Adrenal gland (tissue), 9 donors: ENCODE measurements at regions not wholly inside any gene's neighbourhood (a gene's known extent, or its start where the extent isn't known, plus 50 kb on each side); places are given as distances from the start of the nearest gene placed in this dataset.
A peak's percentile ranks its signal among the peaks of the same experiment; 100 is the strongest.

ENCODE experiments used
- DNase-seq, 7 donors: peaks; one replicate each; pipeline ENCODE4 v3.0.0-alpha.2; 2019 to 2020
- H3K27ac ChIP-seq, 5 donors: fragments of 200-600 bp; sonication (generic) in 4 of 5; 1 replicate in 3 of 5; 2 replicates in 2 of 5; pipeline versions ENCODE4 v1.5.1 to v1.8.0; 2016 to 2020; ENCODE audit warnings: mild to moderate bottlenecking in 1 of 5
- H3K27me3 ChIP-seq: fragments of 200-600 bp; 2 replicates; pipeline ENCODE4 v1.8.0; 2021
- H3K36me3 ChIP-seq, 2 donors: fragments of 200-600 bp; replicated peaks in 1 of 2; 1 replicate in 1 of 2; 2 replicates in 1 of 2; pipeline versions ENCODE4 v1.5.1 to v1.8.0; 2018 to 2022
- H3K4me1 ChIP-seq, 2 donors: fragments of 200-600 bp; replicated peaks in 1 of 2; 1 replicate in 1 of 2; 2 replicates in 1 of 2; pipeline versions ENCODE4 v1.5.1 to v1.8.0; 2018 to 2021
- H3K4me3 ChIP-seq, 4 donors: fragments of 200-600 bp; sonication (generic) in 3 of 4; one replicate each; pipeline ENCODE4 v1.5.1; 2016 to 2018
- H3K9me3 ChIP-seq, 3 donors: fragments of 200-600 bp; sonication (generic) in 1 of 3; replicated peaks in 1 of 3; 1 replicate in 2 of 3; 2 replicates in 1 of 3; pipeline versions ENCODE4 v1.5.1 to v1.8.0; 2016 to 2021
- CTCF ChIP-seq, 6 experiments: fragments of 450-650 bp in 4 of 6; fragments of 200-600 bp in 2 of 6; sonication (generic) in 1 of 6; IDR thresholded peaks; 1 replicate in 5 of 6; 2 replicates in 1 of 6; pipeline versions ENCODE4 v1.5.1 to v1.8.0; 2016 to 2021; ENCODE audit warnings: antibody characterized with exemption in 6 of 6, mild to moderate bottlenecking in 2 of 6, moderate library complexity in 1 of 6
- POLR2A ChIP-seq, 2 donors: fragments of 450-650 bp; IDR thresholded peaks; one replicate each; pipeline ENCODE4 v1.6.1; 2017; ENCODE audit warnings: antibody characterized with exemption in 2 of 2, mild to moderate bottlenecking in 2 of 2, moderate library complexity in 1 of 2
- WGBS, 4 donors: extraction: QIAGEN DNeasy Blood & Tissue Kit in 2 of 4; methylation state at CpG; one replicate each; pipeline versions ENCODE4 v1.1.5 to v1.1.7; 2013 to 2017; 5-methylcytosine and 5-hydroxymethylcytosine counted together
- intact Hi-C, 2 donors: fragments of 100-400 bp; cut with DNase I; formaldehyde crosslinking; loops; one replicate each; pipeline versions ENCODE4 v1.14.1 to v1.15.0; 2022 to 2023
- donor health status: healthy with polysubstance abuse.
- donor health status: Bipolar disorder and iron deficiency.
- donor health status: DM: yes; HTN: yes; CAD: no.
- donor health status: DM: no; HTN: no; CAD: no.
- donor health status: DM: no; HTN: no; CAD: no.

DNA sequence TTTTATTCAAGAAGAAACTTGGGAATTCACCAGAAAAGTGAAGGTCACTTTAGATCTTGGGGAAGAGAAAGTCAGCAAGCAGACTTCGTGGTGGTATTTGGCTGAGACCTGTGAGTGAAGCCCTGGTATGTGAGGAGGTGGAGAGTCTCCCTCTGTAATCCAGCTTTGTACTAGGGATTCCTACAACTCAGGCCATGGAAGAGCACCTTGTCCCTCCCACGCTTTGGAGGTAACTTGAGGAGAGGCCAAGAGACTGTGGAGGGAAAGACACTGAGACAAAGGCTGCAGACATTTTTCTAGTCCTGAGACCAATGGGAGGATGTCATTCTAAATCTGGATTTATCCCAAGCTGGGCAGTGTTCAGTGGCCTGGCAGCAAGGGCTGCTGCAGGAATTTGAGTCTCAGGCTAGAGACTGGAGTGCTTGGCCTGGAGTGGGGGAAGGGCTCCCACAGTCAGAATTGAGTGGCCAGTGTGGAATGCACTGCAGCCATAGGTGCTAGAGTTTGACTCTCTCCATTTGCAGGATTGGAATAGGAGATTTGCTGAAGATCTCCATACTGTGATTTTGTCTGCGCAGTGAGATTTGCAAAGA lies 219.0 kb downstream of the ACTR3 start:
- H3K4me3 ChIP-seq = no peak overlapping the region
- H3K27me3 ChIP-seq = no peaks in the 10 kb centered on the region
- DNase-seq = peak in 2 of 7 donors; percentile 4 to 21
- H3K36me3 ChIP-seq = no peaks in the 10 kb centered on the region
- 63 to 70% (median 66%) methylated on average over 3 of the region's 3 CpGs for WGBS, 4 donors
- peaks cover 0 to 12% (median 0%) of the 10 kb centered on the region in 3 donors for H3K9me3 ChIP-seq
- intact Hi-C loops = no loop called here
- no peaks in the 10 kb centered on the region for H3K4me1 ChIP-seq
- TF ChIP-seq POLR2A (IDR thresholded peaks at IDR 0.05) (no peak), CTCF (IDR thresholded peaks at IDR 0.05) (no peak)
- H3K27ac ChIP-seq = no peak overlapping the region

GRCh38 chr2:114111329-114111728 lies 221.4 kb downstream of the ACTR3 start:
- no peak overlapping the region for H3K27ac ChIP-seq
- no peaks in the 10 kb centered on the region for H3K9me3 ChIP-seq
- intact Hi-C loops = no loop called here
- no peaks in the 10 kb centered on the region for H3K27me3 ChIP-seq
- WGBS, 4 donors = 90 to 97% (median 94%) methylated on average over 1 of the region's 1 CpG
- H3K4me3 ChIP-seq = no peak overlapping the region
- TF ChIP-seq POLR2A (IDR thresholded peaks at IDR 0.05) (no peak), CTCF (IDR thresholded peaks at IDR 0.05) (no peak)
- H3K36me3 ChIP-seq = no peaks in the 10 kb centered on the region
- H3K4me1 ChIP-seq = no peaks in the 10 kb centered on the region
- DNase-seq = no peak

- Histone ChIP-seq H3K4me1 (no peaks in the 10 kb centered on the region), H3K4me3 (no peak overlapping the region), H3K27ac (no peak overlapping the region), H3K36me3 (no peaks in the 10 kb centered on the region), H3K27me3 (no peaks in the 10 kb centered on the region), H3K9me3 (no peaks in the 10 kb centered on the region)
- no peak for TF ChIP-seq CTCF (IDR thresholded peaks at IDR 0.05)
- no peak for TF ChIP-seq POLR2A (IDR thresholded peaks at IDR 0.05)
- DNase-seq = no peak
- intact Hi-C loops = no loop called here
- WGBS, 4 donors = 81 to 86% (median 84%) methylated on average over 6 of the region's 6 CpGs
Observed at GRCh38 chr2:114113518-114113917, 223.6 kb downstream of the ACTR3 start.

- intact Hi-C loops = no loop called here
- no peaks in the 10 kb centered on the region for H3K36me3 ChIP-seq
- 50 to 83% (median 59%) methylated on average over 2 of the region's 2 CpGs for WGBS, 4 donors
Observed at GRCh38 chr2:114118088-114118487, 228.2 kb downstream of the ACTR3 start.

More at GRCh38 chr2:114118088-114118487, 228.2 kb downstream of the ACTR3 start:
- Histone ChIP-seq H3K9me3 (no peaks in the 10 kb centered on the region), H3K27ac (no peak overlapping the region), H3K4me3 (no peak overlapping the region), H3K4me1 (no peaks in the 10 kb centered on the region), H3K27me3 (no peaks in the 10 kb centered on the region)
- TF ChIP-seq POLR2A (IDR thresholded peaks at IDR 0.05) (no peak), CTCF (IDR thresholded peaks at IDR 0.05) (no peak)
- DNase-seq = no peak
